CD4-positive, alpha-beta T cell treated with Interferon gamma for 1 hour (primary cell): ENCODE measurements at regions not wholly inside any gene's neighbourhood (a gene's known extent, or its start where the extent isn't known, plus 50 kb on each side); places are given as distances from the start of the nearest gene placed in this dataset.

Source experiments
- DNase-seq: peaks from one replicate; pipeline ENCODE4 v3.0.0-alpha.2; 2020

- DNase-seq = no peak
Measured at GRCh38 chr14:97311411-97311810, 514.2 kb downstream of the VRK1 start.

GRCh38 chr14:97312910-97313309, 515.7 kb downstream of the VRK1 start:
- DNase-seq = no peak

DNA sequence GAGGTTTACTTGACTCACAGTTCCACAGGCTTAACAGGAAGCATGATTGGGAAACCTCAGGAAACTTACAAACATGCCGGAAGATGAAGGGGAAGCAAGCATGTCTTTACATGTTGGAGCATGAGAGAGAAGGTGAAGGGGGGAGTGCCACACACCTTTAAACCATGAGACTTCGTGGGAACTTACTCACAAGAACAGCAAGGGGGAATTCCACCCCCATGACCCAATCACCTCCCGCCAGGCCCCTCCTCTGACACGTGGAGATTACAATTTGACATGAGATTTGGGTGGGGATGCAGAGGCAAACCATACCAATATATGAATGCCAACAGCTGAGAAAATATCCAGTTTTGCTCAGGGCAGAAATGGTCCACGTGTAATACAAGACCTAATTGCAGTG, 518.6 kb downstream of the VRK1 start:
- no peak for DNase-seq

DNA sequence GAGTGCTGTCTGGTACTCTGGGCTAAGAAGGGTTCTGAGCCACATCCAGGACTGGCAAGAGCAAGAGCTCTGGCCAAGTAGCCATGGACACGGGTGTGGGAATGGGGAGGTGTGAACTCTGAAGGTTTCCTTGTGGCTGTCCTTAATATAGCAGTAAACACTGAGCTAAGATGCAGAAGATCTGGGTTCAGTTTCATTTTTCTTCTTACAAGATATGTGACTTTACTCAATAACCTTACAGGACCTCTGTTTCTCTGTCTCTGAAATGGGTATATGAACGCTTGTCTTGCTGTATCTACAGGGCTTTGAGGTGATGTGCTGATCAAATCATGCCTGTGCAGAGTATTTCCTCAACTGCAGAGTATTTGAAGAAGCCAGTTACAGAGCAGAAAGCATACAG, 521.2 kb downstream of the VRK1 start:
- no peak for DNase-seq

GRCh38 chr14:97319691-97320090, 522.5 kb downstream of the VRK1 start:
- DNase-seq = no peak

- DNase-seq = no peak
Measured at GRCh38 chr14:97328743-97329142, 531.6 kb downstream of the VRK1 start.

DNA sequence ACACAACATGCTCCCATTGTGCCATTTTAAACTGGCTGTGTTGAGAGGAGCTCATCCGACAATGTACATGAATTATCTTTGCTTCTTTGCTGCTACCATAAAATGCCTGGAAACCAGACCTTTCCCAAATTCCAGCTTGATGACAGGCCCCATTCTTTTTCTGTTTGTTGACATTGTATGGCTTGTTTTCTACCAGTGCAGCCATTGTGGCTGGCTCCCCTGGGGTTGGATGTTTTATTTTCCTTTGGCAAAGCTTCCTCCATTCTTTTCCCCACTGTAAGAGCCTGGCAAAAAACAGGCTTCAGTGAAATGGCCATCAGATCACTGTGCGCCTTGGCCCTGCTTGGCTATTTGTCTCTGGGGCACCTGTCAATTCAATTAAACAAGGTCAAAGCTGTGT, 532.5 kb downstream of the VRK1 start:
- no peak for DNase-seq

DNA sequence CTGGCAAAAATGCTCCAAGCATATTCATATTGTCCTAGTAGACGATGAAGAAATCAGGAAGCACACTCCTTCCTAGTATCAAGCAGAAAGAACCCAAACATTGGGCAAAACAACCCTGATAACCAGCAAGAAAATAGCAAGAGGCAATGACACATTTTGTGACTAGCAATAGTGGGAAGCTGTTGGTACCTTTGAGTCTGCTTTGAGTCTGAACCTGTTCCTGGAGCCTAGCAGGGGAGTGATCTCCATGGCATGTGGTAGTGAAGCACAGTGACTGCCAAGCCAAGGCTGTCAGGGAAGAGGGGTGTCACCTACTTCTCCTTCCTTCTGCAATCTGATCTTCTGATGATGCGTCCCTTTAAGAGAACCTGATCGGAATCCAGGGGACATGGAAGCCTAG, 533.9 kb downstream of the VRK1 start:
- DNase-seq = no peak

DNA sequence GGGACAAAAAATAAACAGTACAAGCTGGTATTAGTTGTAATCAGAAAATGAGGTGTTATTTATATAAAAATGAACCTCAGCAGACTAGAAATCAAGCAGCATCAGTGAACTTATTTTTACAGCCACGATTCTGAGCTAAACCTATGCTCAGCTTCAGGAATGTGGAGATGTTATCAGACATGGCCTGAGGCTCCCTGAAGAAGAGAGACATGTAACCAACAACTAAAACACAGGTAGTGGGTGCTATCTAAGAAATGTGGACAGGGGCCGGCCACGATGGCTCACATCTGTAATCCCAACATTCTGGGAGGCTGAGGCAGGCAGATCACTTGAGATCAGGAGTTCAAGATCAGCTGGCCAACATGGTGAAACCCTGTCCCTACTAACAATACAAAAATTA, 534.3 kb downstream of the VRK1 start:
- no peak for DNase-seq

- no peak for DNase-seq
Measured at GRCh38 chr14:97336179-97336578, 539.0 kb downstream of the VRK1 start.

GRCh38 chr14:97336816-97337215, 539.6 kb downstream of the VRK1 start:
- no peak for DNase-seq

- no peak for DNase-seq
Measured at GRCh38 chr14:97337267-97337666, 540.1 kb downstream of the VRK1 start.

GRCh38 chr14:97337670-97338069, 540.5 kb downstream of the VRK1 start:
- no peak for DNase-seq

DNA sequence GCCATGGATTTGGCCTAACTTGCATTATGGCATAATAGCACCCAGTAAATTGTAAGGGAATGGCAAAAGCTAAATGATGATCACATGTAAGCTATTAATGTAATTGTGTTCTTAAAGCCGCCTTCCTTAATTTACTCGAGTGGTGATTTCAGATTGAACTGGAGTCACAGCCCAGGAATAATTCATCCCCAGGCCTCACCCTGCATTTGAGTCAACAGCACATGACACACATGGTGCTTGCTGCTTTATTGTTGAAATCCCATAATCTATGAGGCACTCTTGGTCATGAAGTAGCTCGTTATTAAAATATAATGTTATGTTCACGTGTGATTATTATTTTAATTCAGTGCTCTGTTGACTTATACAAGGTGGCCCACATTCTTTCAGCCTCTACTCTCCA, 547.5 kb downstream of the VRK1 start:
- no peak for DNase-seq

DNA sequence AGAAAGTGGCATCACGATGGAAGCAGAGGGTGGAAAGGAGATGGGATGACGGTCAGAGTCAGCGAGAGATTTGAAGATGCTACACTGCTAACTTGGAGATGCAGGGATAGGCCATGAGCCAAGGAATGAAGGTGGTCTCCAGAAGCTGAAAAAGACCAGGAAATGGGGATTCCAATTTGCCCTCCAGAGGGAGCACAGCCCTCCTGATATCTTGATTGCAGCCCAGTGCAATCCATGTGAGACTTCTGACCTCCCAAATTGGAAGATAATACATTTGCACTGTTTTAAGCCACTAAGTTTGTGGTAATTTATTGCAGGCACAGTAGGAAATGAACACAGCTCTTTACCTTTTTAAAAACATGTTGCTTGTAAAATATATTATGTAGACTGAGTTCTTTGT, 549.5 kb downstream of the VRK1 start:
- DNase-seq = no peak

- DNase-seq = no peak
Measured at GRCh38 chr14:97349463-97349862, 552.3 kb downstream of the VRK1 start.

DNA sequence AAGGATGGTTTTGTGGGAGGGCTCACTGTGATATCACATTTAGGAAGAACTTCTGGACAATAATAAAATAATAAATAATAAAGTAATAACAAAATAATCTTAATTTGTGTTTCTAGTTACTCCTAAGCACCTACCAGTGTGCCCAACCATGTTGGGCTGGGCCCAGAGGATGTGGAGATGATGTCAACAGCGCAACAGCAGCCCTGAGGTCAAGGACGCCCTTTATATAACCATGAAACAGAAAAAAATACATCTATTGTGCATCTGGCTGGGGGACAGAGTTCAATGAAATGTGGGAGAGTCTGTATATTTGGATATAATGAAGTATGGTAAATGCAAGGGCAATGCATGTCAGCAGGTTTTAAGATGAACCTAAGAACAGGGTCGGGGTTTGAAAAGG, 552.8 kb downstream of the VRK1 start:
- DNase-seq = no peak

- no peak for DNase-seq
Measured at GRCh38 chr14:97350415-97350814, 553.2 kb downstream of the VRK1 start.

- DNase-seq = no peak
Measured at GRCh38 chr14:97350894-97351731, 553.9 kb downstream of the VRK1 start.

GRCh38 chr14:97353102-97353501, 555.9 kb downstream of the VRK1 start:
- no peak for DNase-seq

DNA sequence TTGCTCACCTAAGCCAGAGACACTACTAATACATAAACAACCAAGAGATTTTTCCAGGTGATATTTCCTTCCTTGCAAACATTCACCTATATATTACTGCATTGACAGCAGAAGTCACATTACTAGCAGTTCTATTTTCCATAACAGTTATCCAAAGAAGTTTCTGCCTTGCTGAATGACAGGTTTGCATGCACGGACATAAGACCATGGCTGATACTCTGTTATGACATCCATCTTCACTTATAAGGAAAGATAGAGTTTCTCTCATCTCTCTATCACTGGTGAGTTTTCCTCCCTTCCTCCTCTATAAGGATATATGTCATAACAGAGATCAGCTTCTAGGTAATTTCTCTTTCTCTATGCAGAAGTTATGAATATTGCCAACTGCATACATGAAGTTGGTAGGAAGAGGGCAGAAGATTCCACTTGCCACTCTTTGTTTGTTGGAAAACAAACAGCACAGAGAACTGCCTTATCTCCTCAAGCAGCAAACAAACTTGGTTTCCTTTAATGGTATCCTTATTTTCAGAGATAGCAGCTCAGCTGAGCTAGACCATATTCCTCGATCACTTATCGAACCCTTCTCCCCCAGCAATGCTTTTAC, 557.0 kb downstream of the VRK1 start:
- DNase-seq = no peak

GRCh38 chr14:97359341-97359740, 562.2 kb downstream of the VRK1 start:
- DNase-seq = no peak

DNA sequence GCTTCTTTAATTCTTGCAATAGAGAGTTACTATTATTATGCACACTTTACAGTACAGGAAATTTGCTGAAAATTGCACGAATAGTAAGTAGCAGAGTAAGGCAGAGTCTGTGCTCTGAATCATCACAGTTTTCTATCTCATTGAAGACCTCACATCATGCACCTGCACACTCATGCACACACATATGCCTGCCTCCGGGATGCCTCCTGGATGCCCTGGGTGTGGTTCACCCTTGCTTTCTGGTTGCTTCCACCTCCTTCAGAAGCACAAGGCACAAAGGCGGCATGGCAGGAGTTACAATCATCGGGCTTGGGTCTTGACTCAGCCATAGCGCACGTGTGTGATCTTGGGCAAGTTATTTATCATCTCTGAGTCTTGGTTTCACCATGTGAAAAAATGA, 564.0 kb downstream of the VRK1 start:
- no peak for DNase-seq

- DNase-seq = no peak
Measured at GRCh38 chr14:97361958-97362357, 564.8 kb downstream of the VRK1 start.

DNA sequence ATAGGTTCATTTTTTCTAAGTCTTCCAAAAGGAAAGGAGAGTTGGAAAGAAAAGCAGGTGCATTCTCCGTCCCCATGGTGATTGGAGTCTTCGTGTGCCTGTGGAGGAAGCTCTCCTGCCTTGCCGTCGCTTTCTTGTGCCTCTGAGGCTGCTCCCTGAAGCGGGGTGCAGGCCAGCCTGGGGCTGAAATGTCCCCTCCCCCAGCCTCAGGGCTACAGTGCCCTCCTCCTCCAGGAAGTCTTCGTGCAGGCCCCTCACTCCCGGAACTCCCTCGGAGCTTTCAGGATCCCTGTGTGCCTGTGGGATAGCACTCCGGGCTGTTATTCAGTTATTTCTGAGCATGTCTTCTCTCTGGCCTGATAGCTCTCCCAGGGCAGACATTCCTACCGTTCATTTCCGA, 569.2 kb downstream of the VRK1 start:
- no peak for DNase-seq
